ENCODE measurements at regions not wholly inside any gene's neighbourhood (a gene's known extent, or its start where the extent isn't known, plus 50 kb on each side); places are given as distances from the start of the nearest gene placed in this dataset.

- ChIA-PET POLR2A (no interaction called here), CTCF (ENCODE audit: low intra/inter-chr PET ratio) (no interaction called here)
- H3K9ac ChIP-seq (ENCODE audit: insufficient read depth in 1 of 2, low read depth in 2 of 2, low read length in 2 of 2), result no peak overlapping the region
- H3K4me1 ChIP-seq (replicated peaks in 1 of 2; ENCODE audit: control insufficient read depth in 2 of 2, insufficient read depth in 2 of 2, low read length in 2 of 2), result no peaks in the 10 kb centered on the region
- no peak for FAIRE-seq
- H3K9me3 ChIP-seq (replicated peaks; ENCODE audit: control insufficient read depth, insufficient read depth, low read depth, low read length), result no peaks in the 10 kb centered on the region
- no peaks in the 10 kb centered on the region for H3K36me3 ChIP-seq (ENCODE audit: control insufficient read depth, insufficient read depth, low read length)
- no peak overlapping the region for H3K4me2 ChIP-seq (ENCODE audit: insufficient read depth, low read length)
- H4K20me1 ChIP-seq (replicated peaks; ENCODE audit: control insufficient read depth, insufficient read depth, low read length), result no peaks in the 10 kb centered on the region
- no peaks in the 10 kb centered on the region for H3K79me2 ChIP-seq (ENCODE audit: control insufficient read depth, insufficient read depth, low read length)
- no peak overlapping the region for H3K4me3 ChIP-seq
- no peaks in the 10 kb centered on the region for H3K27me3 ChIP-seq (ENCODE audit: control insufficient read depth in 2 of 2, insufficient read depth in 2 of 2, low read length in 2 of 2)
- H2AFZ ChIP-seq (ENCODE audit: low read depth, low read length), result no peak overlapping the region
- DNase-seq (ENCODE audit: extremely low read depth in 1 of 4, low spot score in 3 of 4), result no peak
- in situ Hi-C loops (cut with MboI), result no loop called here
- no peak overlapping the region for H3K27ac ChIP-seq (ENCODE audit: extremely low read depth, low read depth, low read length)
- no peak for ATAC-seq
- TF ChIP-seq SNRNP70 (optimal IDR thresholded peaks at IDR 0.05; ENCODE audit: low read depth, low read length) (no peak), RBM34 (IDR thresholded peaks at IDR 0.05; ENCODE audit: borderline replicate concordance, insufficient read depth, low read length) (no peak), ZBTB43 (CRISPR knock-in tag; IDR thresholded peaks at IDR 0.05) (no peak), ARID4B (CRISPR knock-in tag; IDR thresholded peaks at IDR 0.05) (no peak), TFAM (CRISPR knock-in tag; conservative IDR thresholded peaks at IDR 0.05) (no peak), ZSCAN29 (IDR thresholded peaks at IDR 0.05) (no peak), ATF7 (IDR thresholded peaks at IDR 0.05) (no peak), HMBOX1 (IDR thresholded peaks at IDR 0.05) (no peak), E2F1 (CRISPR knock-in tag; IDR thresholded peaks at IDR 0.05) (no peak), CBX1 (IDR thresholded peaks at IDR 0.05; ENCODE audit: low read depth) (no peak), ATF1 (CRISPR knock-in tag; IDR thresholded peaks at IDR 0.05) (no peak), ATF1 (tag; IDR thresholded peaks at IDR 0.05) (no peak), ZNF586 (CRISPR knock-in tag; conservative IDR thresholded peaks at IDR 0.05) (no peak), ZNF444 (CRISPR knock-in tag; IDR thresholded peaks at IDR 0.05) (no peak), NR2F6 (CRISPR knock-in tag; IDR thresholded peaks at IDR 0.05) (no peak), ARID2 (IDR thresholded peaks at IDR 0.05) (no peak), SRF (CRISPR knock-in tag; IDR thresholded peaks at IDR 0.05) (no peak)
- no TSS peak for BruUV-seq (replicated peaks)
- no peaks in the 10 kb centered on the region for H3K9me1 ChIP-seq (ENCODE audit: control insufficient read depth, insufficient read depth, low read length)
- 25% methylated on average over 2 of the region's 2 CpGs for WGBS (ENCODE audit: insufficient coverage, low coverage, missing lambda C conversion rate)
- intact Hi-C loops (cut with micrococcal nuclease), result no loop called here
Measured at GRCh38 chrX:124433186-124433585, 86.8 kb downstream of the SH2D1A start.

All from K562 (cell line).